GM18858 (cell line): ENCODE measurements at regions not wholly inside any gene's neighbourhood (a gene's known extent, or its start where the extent isn't known, plus 50 kb on each side); places are given as distances from the start of the nearest gene placed in this dataset.
"Not testable (repeated sequence)": the region's sequence is repeated elsewhere in the genome, so short reads cannot be mapped to it uniquely, and the experiment has no call there.

Experiments
- ATAC-seq: cut with Tn5 transposase; IDR thresholded peaks from one replicate; pipeline ENCODE4 v1.9.1; 2021; ENCODE audit not compliant: unreplicated experiment

DNA sequence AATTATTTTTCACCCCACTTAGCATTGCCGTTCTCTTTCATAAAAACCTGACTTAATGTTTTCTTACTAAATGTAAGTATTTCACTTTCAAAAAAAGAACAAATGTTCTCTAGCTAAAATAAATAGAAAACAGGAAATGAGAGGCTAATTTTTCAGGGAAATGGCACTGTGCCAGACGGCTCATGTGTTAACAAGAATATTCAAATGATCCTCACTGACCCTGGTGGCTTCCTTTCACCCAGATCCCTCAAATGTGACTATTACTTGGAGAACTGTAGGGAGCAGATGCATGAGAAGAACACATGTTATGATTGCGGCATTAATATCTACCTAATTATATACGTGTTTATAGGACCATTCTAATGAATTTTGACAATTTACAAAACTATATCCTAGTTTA, 827.7 kb downstream of the SOCS6 start:
- ATAC-seq, result no peak

DNA sequence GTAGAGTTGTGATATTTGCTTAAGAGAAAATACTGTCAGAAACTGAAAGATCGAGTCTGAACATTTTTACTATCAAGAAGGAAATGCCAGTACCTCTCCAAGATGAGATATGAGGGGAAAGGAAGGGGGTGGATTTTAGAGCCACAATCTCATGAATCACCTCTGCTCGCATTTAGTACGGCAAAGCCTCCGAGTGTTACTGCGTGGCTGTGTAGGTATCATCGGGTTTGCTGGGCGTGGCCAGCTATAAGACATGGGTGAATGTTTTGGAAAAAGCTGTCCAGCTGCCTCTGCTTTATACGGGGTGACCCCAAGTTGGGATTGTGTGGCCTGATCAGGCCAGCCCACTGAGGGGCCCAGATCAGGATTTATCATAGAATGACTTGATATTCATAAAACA, 826.4 kb downstream of the SOCS6 start:
- ATAC-seq, result no peak

- no peak for ATAC-seq
Measured at GRCh38 chr18:71114550-71115210, 825.8 kb downstream of the SOCS6 start.

GRCh38 chr18:71107244-71107643, 818.4 kb downstream of the SOCS6 start:
- no peak for ATAC-seq

- no peak for ATAC-seq
Measured at GRCh38 chr18:71106701-71107100, 817.9 kb downstream of the SOCS6 start.

DNA sequence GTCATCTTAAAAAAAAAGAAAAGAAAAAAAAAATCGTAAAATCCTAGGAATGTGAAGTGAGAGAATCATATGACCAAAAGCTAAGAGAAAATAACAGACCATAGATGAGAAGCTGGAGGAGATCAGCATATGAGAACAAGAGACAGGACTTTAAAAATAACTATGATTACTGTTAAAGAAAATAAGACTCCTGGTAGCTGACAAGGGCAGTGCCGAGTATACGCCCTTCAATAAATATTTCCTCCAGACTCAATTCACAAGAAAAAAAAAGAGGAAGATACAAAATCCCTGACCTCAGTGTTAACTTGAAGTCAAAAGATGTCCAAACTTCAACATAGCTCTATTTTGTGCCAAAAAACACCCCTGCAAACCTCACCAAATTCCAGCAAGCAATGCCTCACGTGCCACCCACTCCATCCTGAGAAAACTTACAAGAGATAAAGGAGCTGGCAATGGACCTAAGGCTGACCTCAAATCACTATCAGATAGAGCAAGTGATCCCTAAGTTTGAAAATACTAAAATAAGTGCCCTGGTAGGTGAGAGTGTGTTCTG, 817.2 kb downstream of the SOCS6 start:
- no peak for ATAC-seq

DNA sequence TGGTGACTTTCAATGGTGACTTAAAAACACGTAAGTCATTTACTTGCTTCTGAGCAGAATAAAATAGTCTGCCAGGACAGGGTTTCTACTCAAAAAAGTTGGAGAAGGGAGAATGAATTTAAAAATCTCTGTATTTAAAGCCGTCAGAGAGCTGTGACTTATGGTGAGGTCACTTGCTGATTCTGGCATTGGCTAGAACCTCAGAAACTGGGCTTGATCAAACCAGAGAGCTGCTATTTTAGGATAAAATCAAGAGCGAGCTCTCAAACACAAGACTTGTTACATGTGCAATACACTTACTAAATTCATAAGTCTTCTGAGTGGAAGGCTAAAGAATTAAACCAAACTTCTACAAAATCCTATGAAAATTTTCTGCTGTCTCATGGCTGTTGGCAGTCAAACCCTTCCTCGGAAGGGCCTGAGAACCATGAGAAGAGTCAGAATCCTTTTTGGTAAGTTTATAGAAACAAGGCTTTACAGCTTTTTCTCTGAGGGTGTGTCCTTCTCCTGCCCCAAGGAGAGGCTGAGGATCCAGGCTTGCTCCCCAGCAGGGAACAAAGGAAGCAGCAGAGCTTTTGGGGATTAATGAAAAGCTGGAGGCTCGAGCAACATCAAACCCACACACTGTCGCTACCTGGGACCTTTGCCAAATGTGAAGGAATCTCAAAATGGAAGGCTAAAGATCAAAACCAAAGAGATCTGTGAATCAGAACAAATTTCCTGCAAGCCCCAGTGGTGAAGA, 816.4 kb downstream of the SOCS6 start:
- no peak for ATAC-seq

DNA sequence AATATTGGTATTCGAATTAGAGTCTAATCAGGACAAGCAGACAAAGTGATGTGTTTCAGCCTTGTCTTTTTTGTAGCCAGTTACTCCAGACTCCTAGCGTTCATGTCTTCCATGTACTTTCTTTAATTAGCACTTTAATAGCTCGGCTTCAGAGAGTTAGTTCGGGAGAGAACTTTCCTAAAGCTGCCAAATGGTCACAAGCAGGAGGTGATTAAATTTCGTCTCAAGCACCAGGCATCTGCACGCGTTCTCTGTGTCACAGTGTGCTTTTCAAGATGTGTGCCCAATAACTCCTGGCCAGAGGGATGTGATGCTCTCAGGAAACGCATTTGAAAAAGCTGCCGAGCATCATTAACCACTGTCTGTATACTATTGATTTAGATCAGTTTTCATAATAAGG, 790.8 kb downstream of the SOCS6 start:
- no peak for ATAC-seq

DNA sequence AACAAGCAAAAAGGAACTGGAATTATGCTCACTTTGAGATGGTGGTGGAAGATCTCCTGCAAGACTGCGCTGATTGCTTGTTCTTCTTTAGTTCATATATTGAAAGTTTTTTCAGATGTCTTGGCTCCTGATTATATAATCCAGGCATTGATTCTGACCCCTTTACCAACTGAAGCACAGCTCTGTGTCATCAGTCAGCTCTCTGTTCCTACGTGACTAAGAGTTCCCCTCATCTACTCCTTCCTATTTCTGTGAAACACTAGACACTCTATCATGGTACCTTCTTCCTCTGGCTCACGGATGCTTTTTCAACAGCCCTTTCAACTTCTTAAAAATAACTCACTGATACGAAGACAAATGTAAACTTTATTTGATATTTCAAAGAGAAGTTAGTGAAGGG, 788.6 kb downstream of the SOCS6 start:
- no peak for ATAC-seq

- no peak for ATAC-seq
Measured at GRCh38 chr18:71075147-71075546, 786.3 kb downstream of the SOCS6 start.

DNA sequence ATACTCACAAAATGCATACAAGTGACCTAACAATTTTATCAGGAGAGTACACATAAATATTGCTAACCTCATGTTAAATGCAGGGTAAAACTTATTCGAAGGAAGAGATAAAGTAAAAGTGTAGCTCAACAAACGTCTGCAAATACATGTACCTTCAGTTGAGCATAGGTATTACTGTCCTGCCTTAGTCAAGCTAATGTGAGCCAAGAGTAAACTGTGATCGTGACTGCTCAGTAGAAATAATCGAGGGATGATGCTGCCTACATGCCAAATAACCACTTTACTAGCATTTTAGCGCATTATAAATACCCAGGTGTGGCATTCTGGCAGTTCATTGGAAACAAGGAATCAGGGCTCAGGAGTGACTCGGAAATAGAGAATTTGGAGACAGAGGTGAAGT, 779.5 kb downstream of the SOCS6 start:
- ATAC-seq, result no peak

- no peak for ATAC-seq
Measured at GRCh38 chr18:71049893-71050292, 761.0 kb downstream of the SOCS6 start.

- ATAC-seq, result no peak
Measured at GRCh38 chr18:71047882-71048281, 759.0 kb downstream of the SOCS6 start.

- ATAC-seq, result no peak
Measured at GRCh38 chr18:71045331-71046065, 756.7 kb downstream of the SOCS6 start.

DNA sequence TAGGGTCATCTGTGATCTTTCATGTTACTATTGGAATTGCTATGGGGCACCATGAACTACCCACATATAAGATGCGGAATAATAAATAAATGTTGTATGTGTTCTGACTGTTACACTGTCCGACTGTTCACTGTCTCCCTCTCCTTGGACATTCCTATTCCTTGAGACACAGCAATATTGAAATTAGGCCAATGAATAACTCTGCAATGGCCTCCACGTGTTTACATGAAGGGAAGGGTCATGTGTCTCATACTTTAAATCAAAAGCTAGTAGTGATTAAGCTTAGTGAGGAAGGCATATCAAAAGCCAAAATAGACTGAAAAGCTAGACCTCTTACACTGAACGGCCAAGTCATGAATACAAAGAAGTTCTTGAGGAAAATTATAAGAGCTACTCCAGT, 751.3 kb downstream of the SOCS6 start:
- ATAC-seq, result no peak

DNA sequence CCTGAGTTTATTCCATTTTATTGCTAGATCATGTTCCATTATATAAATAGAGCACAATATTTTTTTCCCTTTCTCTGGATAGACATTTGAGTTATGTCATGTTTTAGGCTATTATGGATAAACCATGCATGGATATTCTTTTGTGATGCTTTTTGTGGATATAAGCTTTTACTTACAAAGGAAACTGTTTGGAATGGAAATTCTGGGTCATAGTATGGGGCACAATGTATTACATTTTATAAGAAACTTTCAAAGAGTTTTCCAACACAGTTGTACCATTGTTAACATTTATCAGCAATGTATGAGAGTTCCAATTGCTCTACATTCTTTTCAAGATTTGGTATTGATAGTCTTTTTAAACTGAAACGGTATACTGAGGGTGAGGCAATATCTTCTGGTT, 749.4 kb downstream of the SOCS6 start:
- ATAC-seq, result no peak

DNA sequence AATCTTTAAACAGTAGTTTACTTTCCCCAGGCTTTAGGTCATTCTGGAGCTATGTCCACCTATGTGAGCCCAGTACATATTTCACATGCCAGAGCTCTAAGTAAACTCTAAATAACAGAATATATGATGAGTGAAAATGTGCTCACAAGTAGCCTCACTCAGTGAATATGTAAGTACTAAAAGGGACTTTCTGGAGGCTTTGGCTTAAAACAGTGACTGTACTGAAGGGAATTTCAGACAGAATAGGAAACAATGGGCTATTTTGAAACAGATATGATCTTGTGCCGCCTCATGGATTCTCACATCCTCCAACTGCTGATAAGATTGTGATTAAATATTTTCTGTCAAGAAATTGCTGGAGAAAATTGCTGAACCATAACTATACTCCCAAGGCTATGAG, 747.9 kb downstream of the SOCS6 start:
- ATAC-seq, result no peak

GRCh38 chr18:71031296-71032191, 742.7 kb downstream of the SOCS6 start:
- not testable (repeated sequence) for ATAC-seq

DNA sequence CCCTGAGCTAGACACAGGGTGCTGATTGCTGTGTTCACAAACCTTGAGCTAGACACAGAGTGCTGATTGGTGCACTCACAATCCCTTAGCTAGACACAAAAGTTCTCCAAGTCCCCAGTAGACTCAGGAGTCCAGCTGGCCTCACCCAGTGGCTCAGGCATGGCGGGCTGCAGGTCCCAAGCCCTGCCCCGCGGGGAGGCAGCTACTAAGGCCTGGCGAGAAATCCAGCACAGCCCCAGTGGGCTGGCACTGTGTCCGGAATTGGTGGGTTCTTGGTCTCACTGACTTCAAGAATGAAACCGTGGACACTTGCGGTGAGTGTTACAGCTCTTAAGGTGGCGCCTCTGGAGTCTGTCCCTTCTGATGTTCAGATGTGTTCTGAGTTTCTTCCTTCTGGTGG, 741.2 kb downstream of the SOCS6 start:
- ATAC-seq, result not testable (repeated sequence)

- no peak for ATAC-seq
Measured at GRCh38 chr18:71028285-71028762, 739.5 kb downstream of the SOCS6 start.

DNA sequence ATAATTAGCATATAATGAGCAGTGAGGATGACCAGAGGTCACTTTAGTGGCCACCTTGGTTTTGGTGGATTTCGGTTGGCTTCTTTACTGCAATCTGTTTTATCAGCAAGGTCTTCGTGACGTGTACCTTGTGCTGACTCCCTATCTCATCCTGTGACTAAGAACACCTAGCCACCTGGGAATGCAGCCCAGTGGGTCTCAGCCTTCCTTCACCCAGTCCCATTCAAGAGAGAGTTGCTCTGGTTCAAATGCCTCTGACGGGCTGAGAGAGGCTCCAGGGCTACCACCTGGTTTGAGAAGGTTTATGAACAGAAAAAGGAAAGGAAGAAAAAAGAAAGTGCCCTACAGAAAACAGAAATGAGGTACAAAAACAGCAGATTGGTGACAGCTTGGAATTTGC, 738.7 kb downstream of the SOCS6 start:
- ATAC-seq, result no peak
